ACHN (cell line): ENCODE measurements at regions not wholly inside any gene's neighbourhood (a gene's known extent, or its start where the extent isn't known, plus 50 kb on each side); places are given as distances from the start of the nearest gene placed in this dataset.
"Not testable (repeated sequence)": the region's sequence is repeated elsewhere in the genome, so short reads cannot be mapped to it uniquely, and the experiment has no call there.

Experiments used
- DNase-seq: peaks from one replicate; pipeline ENCODE4 v3.0.0-alpha.2; 2015
- in situ Hi-C: cut with HindIII; loops from 2 replicates; pipeline ENCODE4 v1.10.0; 2017; ENCODE audit warnings: low sequenced_read_pairs, low pct_ligation_motif_present, low pct_unique_long_range_greater_than_20kb

DNA sequence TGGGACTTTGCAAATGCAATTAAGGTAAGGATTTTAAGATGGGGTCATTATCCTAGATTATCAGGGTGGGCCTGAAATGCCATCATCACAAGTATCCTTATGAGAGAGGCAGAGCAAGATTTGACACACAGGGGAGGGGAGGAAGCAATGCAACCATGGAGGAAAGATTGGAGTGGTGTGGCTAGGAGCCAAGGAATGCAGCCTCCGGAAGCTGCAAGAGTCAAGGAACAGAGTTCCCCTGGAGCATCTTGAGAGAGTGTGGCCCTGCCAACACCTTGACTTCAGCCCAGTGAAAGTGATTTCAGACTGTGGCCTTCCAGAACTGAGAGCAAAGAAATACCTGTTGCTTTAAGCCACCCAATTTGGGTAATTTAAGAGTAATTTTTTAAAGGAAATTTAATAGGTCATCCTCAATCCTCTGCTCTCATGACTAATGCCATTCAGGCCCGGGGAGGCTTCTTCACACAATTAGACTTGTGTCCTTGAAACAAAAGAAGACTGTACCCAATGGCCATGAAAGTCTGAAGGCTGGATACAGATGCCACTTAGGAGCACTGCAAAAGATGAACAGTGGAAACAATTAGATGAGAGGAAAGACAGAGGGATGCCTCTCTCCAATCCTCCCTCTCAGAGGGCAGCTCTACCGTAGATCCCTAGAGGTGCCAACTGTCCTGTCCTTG, 250.3 kb upstream of the ID2 start:
- no peak for DNase-seq
- in situ Hi-C loops, result no loop called here

DNA sequence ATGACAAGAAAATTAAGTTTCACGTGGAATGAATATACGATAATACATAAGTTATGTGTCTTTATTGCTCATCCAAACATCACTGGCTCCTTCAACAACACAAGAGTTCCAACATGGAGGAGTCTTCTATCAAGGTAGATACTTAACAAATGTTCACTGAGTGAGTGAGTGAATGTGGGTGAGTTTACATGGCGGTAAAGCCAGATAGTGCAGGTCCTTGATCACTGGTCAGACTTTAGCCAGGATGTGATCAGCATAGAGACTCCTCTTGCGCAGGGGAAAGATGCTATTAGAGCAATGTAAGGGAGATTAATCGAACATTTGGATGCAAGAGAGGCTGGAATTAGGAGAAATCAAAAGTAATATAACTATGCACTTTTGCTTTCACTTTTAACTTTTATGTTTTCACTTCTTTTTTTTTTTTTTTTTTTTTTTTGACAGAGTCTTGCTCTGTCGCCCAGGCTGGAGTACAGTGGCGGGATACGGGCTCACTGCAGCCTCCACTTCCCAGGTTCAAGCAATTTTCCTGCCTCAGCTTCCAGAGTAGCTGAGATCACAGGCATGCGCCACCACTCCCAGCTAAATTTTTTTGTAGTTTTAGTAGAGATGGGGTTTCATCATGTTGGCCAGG, 249.0 kb upstream of the ID2 start:
- in situ Hi-C loops, result no loop called here
- DNase-seq, result no peak

DNA sequence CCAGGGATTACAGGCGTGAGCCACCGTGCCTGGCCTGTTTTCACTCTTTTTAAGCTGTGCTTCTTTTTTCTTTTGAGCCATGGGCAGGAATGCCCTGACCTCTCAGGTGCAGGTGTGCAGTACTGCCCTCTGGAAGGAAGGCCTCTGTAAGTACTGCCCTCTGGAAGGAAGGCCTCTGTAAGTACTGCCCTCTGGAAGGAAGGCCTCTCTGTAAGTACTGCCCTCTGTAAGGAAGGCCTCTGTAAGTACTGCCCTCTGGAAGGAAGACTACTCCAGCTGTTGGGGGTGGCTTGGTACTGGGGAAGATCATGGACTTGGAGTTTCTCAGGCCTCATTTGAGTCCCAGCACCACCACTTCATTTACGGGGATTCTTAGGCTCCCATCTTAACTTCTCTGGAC, 248.5 kb upstream of the ID2 start:
- in situ Hi-C loops, result no loop called here
- no peak for DNase-seq

DNA sequence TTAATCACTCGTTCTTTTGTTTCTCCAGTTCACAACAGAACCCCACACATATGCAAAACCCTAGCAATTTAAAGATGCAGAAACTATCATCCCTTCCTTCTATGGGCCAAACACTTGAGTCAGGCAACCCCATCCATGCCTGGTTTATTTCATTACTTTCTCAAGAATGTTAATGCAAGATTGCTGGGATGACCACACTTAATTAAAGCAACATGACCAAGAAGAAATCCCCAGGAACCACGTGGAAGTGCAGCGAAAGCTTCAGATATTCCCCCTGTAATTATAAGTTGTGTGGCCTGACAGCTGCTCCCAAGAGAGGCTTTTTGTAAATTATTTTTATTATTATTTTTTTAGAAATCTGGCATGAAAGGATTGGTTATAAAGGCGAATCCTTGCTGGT, 246.2 kb upstream of the ID2 start:
- no peak for DNase-seq
- in situ Hi-C loops, result no loop called here

DNA sequence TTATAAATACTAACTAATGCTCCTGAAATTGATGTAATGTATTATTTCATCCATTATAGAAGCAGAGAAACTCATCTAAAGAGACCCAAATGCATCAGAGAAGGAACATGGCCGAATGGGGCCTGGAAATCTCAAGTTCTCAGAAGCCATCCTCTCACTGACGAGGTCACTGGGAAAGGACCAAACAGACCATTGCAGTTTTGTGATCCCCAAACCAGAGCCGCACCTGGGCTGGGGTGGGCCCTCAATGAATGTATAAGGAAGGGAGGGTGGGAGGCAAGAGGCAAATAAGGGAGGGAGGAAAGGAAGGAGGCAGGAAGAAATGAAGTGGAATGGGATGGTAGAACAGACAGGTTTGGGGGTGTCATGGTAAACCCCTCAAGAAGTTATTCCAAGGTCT, 245.3 kb upstream of the ID2 start:
- DNase-seq, result no peak
- in situ Hi-C loops, result no loop called here

DNA sequence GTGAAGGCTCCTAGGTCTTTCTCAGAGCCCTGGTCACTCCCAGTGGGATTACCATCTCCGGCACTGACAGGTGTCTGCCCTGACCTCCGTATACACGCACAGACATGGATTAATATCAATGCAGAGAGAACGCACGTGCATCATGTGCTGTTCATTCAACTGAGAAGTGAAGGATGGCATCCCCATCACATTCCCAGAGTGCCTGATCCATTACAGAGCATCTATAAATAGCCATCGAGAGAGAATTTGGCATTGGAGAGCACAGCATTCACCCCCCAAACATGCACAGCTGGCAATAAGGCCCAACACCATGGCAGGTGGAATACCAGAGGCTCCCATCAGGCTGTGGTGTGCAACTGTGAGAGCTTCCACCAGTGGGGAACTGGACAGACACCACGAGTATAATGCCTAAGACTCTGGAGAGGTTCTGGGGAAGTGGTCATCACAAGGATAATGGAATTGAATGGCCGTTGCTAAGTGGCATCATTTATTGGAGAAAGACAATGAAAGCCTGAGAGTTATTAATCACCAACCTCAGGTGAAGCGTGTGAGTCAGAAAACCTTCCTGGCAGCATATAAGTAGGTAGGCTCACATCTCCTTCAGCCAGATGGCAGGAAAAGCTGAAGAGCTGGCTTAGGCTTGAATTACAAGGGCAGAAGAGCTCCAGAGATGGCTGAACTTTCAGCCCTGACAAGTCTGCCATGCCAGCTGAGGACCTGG, 244.5 kb upstream of the ID2 start:
- in situ Hi-C loops, result no loop called here

DNA sequence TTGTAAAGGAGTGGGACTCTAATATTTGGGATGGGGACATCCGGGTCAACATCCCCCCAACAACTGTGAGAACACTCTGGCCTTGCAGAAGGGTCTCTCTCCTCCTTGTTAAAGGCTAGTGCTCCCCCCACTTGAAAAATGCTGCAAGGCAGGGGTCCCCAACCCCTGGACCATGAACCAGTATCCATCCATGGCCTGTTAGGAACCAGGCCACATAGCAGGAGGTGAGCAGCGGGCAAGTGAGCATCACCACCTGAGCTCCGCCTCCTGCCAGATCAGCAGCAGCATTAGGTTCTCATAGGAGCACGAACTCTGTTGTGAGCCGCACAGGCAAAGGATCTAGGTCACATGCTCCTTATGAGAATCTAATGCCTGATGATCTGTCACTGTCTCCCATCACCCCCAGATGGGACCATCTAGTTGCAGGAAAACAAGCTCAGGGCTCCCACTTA, 243.9 kb upstream of the ID2 start:
- in situ Hi-C loops, result no loop called here
- DNase-seq, result no peak

More for the DNA sequence above, 244.5 kb upstream of the ID2 start:
- DNase-seq, result no peak

DNA sequence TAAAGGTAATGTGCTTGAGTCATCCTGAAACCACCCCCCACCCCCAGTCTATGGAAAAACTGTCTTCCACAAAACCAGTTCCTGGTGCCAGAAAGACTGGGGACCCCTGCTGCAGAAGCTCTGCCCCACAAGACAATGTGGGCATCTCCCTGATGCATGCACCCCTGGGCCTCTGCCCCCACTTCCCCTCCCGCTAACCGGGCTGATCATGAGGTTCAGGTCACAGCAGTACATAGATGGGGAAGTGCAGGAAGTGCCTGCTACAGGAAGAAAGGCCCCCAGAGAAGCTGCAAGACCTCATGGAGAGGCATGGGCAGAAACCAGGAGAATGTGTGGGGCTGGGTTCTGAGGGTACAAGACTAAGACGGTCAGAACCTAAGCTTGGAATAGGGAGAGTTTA, 243.4 kb upstream of the ID2 start:
- in situ Hi-C loops, result no loop called here
- DNase-seq, result no peak

DNA sequence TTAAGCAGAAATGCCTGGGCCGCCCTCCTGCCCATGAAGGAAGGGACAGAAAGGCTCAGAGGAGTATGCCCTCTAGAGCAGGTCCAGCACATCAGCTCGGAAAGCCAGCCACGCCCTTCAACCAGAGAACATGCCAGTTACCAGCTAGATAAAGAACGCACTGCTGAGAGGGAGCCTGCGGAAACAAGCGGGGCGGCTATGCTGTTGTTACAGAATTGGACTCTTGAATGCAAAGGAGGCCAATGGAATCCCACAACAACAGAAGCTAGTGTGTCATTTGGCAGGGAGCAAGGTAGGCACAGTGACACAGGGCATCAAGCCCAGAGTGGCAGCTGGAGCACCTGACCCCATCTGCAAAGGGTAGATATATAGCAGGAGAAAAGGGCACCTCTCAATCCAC, 242.9 kb upstream of the ID2 start:
- no peak for DNase-seq
- in situ Hi-C loops, result no loop called here

DNA sequence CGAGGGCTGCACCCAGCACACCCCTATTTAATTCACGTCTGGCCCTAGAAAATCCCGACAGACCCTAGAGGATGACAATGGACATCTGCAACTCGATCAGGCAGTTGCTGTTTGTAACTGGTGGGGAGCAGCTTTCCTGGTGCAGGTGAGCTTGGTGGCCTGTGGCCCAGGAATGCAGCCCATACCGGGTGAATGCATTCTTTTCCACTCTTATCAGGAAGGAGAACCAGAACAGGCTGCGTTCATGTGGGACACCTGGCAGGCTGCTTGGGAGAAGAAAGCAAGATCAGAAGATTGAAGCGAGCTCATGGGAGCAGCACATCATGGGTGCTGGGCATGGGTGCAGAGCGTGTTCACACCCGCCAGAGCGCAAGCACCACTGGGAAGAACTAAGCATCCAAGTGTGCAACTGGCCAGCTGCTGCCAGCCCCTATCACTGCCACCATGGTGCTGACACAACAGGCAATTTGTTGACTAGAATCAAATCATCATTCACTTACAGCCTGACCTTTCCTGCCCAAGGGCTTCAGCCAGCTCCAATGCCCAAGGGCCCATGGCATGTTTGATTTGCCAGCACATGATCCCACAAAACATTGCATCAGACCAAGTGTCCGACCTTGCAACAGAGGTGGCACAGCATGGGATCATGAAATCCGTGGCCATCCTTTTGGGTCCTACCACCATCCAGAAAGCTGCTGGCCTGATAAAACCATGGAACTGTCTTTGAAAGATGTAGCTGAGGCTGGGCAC, 241.7 kb upstream of the ID2 start:
- DNase-seq, result no peak
- in situ Hi-C loops, result no loop called here

DNA sequence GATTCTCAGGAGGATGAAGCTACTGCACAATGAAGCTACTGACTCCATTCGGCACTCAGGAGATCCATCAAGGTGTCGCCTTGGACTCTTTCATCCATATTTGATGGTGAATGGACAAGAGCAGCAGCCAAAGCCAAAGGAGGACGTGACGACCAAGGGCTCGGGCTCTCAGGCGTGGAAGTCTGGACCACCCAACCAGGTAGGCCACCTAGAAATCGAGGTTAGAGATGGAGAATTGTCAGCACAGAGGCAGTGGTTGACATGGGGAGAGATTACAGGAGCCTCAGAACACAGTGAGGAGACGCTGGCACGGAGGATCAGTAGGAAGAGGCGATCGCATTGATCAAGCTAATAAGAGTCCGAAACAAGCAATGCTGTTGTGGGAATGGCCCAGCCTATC, 240.5 kb upstream of the ID2 start:
- in situ Hi-C loops, result no loop called here
- no peak for DNase-seq

DNA sequence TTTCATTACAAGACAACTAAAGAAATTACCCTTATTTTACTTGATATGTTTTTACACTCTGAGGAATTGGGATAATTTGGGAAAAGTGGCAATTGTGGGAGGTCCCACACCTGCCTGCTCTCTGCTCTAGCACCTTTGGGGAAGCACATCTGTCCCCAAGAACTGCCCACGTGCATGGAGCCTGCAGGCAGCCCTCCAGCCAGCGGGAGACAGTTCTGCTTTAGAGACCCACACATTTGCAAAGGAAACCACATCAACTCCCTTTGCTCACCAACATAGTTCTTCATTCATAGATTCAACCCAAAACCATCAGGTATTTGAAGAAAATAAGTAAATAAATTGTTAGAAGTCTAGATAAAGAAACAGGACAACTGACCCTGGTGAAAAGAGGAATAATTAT, 239.9 kb upstream of the ID2 start:
- in situ Hi-C loops, result no loop called here

DNA sequence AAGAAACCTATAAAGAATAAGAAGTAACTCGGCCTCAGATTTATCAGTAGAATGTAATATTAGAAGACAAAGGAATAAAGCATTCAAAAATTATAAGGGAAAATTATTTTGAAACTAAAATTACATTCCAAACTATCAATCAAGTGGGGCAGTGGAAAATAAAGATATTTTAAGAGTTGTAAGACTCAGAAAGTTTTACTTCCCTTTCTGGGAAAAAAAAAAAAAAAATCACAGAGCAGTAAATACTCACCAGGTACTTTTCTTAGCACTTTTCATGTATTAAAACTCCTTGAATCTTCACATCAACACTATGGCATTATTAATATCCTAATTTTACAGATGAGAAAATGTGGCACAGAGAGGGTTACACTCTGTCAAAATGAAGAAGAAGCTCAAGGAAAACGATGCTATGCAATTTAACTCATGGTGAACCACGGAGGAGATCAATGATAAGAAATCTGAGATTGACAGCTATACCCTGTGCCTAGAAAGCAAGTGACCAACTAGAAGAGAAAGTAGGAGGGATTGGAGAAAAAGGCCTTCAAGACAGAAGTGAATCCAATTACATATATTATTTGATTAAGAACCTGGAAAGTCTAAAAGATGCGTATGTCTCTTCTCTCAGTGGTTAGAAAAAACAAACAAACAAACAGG, 238.9 kb upstream of the ID2 start:
- in situ Hi-C loops, result no loop called here
- no peak for DNase-seq

More for the DNA sequence above, 239.9 kb upstream of the ID2 start:
- DNase-seq, result no peak

DNA sequence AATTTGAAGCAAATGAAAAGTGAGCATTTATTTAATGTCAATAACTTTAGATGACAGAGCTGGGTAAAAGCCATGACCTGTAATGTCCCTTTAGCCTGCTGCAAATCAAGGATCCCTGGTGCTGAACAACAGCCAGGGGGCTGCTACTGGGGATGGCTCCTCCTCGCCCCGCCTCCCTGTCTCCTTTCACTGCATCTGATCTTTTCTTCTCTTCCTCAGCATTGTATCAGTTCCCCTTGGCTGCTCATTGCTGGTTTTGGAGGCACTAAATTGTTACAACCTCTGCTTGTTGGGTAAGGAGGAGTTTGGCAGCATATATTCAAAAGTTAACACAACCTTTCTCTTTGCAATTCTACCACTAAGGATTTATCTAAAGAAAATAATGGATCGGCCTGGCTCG, 236.3 kb upstream of the ID2 start:
- in situ Hi-C loops, result no loop called here
- no peak for DNase-seq

DNA sequence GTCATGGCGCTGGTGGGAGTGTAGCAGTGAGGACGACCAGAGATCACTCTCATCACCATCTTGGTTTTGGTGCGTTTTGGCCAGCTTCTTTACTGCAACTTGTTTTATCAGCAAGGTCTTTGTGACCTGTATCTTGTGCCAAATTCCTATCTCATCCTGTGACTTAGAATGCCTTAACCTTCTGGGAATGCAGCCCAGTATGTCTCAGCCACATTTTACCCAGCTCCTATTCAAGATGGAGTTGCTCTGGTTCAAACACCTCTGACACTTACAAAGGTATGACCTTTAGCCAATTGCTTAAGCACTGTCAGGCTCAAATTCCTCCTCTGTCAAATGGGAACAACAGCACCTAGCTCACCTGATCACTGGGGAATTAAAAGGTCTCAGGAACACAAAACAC, 235.1 kb upstream of the ID2 start:
- in situ Hi-C loops, result not testable (repeated sequence)

DNA sequence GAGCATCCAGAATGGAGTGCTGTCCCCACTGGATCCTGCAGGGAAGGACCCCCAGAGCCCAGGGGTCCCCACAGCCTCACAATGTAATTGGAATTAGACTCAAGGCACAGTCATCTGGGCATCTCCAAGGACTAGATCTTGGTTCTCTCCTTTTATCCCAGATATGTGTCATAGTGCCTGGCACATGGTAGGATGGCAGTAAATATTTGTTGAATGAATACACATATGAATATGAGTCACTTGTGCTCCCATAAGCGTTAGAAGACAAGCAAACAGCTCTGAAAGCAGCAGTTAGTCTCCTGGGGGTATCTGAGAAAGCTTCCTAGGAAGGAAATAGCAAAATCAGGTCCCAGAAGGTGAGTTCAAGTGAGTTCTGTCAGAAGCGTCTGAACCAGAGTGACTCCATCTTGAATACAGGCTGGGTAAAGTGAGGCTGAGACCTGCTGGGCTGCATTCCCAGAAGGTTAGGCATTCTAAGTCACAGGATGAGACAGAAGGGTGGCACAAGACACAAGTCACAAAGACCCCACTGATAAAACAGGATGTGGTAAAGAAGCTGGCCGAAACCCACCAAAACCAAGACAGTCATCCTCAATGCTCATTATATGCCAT, 234.1 kb upstream of the ID2 start:
- peak; percentile 29 for DNase-seq
- in situ Hi-C loops, result no loop called here

More for the DNA sequence above, 235.1 kb upstream of the ID2 start:
- DNase-seq, result peak; percentile 22

DNA sequence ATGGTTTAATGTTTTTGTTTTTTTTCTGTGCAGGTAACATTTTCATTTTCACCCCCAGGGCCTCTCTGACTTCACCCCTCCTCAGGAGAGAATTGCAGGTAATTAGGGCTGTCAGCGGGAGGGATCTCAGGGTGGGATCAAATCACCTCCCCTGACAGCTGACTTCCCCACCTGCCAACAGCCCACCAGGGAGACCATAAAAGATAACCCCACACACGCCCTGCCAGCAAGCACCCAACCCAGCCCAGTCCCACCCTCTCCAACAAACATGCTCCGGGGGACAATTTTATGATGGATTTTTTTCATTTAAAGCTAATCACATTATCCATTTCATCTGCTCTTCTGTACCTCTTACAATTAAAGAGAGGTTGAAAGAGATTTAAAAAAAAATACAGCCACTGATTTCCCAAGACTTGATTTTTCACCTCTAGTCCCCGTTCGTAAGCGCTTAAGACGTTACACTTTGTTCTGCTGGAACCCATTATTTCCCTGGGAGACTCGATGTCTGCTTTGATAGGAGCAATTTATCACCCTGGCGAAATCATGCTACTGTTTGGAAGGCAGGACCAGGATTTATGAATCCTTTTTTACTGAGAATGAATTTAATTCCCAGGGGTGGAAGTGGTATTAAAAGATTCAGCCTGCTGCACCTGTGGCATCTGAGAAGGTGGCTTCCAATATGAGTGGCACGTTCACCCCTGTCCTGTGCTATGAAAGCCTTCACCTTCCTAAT, 232.9 kb upstream of the ID2 start:
- no peak for DNase-seq
- in situ Hi-C loops, result no loop called here

DNA sequence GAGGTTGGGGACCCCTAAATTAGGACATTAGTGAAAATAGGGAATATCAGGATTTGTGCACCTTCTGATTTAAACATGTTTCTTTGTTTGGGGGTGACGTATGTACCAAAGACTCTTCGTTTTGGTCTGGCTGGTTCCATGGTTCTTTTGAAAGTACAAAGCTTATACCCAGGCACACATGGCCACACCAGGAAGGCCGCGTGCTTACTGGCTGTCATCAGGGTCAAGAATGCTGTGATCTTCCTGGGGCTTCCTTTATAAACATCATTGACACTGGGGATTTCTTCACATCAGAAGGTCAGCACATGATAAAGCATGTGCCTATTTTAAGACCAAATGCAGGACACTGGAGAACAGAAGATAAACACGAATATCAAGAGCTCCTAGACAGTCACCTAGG, 230.6 kb upstream of the ID2 start:
- DNase-seq, result no peak
- in situ Hi-C loops, result no loop called here
